ENCODE measurements at regions not wholly inside any gene's neighbourhood (a gene's known extent, or its start where the extent isn't known, plus 50 kb on each side); places are given as distances from the start of the nearest gene placed in this dataset.

- BruUV-seq (replicated peaks) = no TSS peak
- intact Hi-C loops (cut with micrococcal nuclease; ENCODE audit: unreplicated experiment) (no loop called here), in situ Hi-C loops (cut with HindIII; ENCODE audit: extremely low pct_ligation_motif_present, low pct_unique_long_range_greater_than_20kb) (no loop called here)
- ATAC-seq (no peak), DNase-seq (ENCODE audit: low spot score) (no peak), FAIRE-seq (no peak)
- ChIA-PET POLR2A (no interaction called here), CTCF (ENCODE audit: low intra/inter-chr PET ratio, low total read pairs) (no interaction called here)
- Histone ChIP-seq H3K79me2 (ENCODE audit: insufficient read depth, low read length) (no peaks in the 10 kb centered on the region), H3K27ac (ENCODE audit: extremely low read length, insufficient read depth, low read length) (no peak overlapping the region), H3K4me3 (replicated peaks in 1 of 3; ENCODE audit: insufficient read depth in 1 of 3, low read depth in 2 of 3, low read length in 3 of 3) (no peak overlapping the region), H3K4me2 (ENCODE audit: low read depth, low read length) (no peak overlapping the region), H3K36me3 (replicated peaks in 1 of 2; ENCODE audit: control insufficient read depth in 1 of 2, insufficient read depth in 2 of 2, low read length in 2 of 2) (no peaks in the 10 kb centered on the region), H4K20me1 (ENCODE audit: insufficient read depth, low read length) (no peaks in the 10 kb centered on the region), H3K9ac (ENCODE audit: insufficient read depth, low read depth, low read length) (no peak overlapping the region), H3K27me3 (ENCODE audit: control insufficient read depth in 1 of 2, insufficient read depth in 2 of 2, low read length in 2 of 2) (no peaks in the 10 kb centered on the region), H3K9me3 (ENCODE audit: low read length) (peaks cover 62% of the 10 kb centered on the region), H3K4me1 (ENCODE audit: insufficient read depth, low read length) (no peaks in the 10 kb centered on the region), H2AFZ (ENCODE audit: low read length) (no peak overlapping the region)
- 0% methylated on average over 1 of the region's 1 CpG for WGBS (ENCODE audit: low lambda C conversion rate)
- TF ChIP-seq, protein P1, sequence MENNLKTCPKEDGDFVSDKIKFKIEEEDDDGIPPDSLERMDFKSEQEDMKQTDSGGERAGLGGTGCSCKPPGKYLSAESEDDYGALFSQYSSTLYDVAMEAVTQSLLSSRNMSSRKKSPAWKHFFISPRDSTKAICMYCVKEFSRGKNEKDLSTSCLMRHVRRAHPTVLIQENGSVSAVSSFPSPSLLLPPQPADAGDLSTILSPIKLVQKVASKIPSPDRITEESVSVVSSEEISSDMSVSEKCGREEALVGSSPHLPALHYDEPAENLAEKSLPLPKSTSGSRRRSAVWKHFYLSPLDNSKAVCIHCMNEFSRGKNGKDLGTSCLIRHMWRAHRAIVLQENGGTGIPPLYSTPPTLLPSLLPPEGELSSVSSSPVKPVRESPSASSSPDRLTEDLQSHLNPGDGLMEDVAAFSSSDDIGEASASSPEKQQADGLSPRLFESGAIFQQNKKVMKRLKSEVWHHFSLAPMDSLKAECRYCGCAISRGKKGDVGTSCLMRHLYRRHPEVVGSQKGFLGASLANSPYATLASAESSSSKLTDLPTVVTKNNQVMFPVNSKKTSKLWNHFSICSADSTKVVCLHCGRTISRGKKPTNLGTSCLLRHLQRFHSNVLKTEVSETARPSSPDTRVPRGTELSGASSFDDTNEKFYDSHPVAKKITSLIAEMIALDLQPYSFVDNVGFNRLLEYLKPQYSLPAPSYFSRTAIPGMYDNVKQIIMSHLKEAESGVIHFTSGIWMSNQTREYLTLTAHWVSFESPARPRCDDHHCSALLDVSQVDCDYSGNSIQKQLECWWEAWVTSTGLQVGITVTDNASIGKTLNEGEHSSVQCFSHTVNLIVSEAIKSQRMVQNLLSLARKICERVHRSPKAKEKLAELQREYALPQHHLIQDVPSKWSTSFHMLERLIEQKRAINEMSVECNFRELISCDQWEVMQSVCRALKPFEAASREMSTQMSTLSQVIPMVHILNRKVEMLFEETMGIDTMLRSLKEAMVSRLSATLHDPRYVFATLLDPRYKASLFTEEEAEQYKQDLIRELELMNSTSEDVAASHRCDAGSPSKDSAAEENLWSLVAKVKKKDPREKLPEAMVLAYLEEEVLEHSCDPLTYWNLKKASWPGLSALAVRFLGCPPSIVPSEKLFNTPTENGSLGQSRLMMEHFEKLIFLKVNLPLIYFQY (CRISPR knock-in tag; IDR thresholded peaks at IDR 0.05; ENCODE audit: borderline replicate concordance) = no peak
- TF ChIP-seq, protein P2, sequence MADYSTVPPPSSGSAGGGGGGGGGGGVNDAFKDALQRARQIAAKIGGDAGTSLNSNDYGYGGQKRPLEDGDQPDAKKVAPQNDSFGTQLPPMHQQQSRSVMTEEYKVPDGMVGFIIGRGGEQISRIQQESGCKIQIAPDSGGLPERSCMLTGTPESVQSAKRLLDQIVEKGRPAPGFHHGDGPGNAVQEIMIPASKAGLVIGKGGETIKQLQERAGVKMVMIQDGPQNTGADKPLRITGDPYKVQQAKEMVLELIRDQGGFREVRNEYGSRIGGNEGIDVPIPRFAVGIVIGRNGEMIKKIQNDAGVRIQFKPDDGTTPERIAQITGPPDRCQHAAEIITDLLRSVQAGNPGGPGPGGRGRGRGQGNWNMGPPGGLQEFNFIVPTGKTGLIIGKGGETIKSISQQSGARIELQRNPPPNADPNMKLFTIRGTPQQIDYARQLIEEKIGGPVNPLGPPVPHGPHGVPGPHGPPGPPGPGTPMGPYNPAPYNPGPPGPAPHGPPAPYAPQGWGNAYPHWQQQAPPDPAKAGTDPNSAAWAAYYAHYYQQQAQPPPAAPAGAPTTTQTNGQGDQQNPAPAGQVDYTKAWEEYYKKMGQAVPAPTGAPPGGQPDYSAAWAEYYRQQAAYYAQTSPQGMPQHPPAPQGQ (CRISPR knock-in tag; IDR thresholded peaks at IDR 0.05; ENCODE audit: borderline replicate concordance) = no peak
- TF ChIP-seq ZXDC (CRISPR knock-in tag; IDR thresholded peaks at IDR 0.05) (no peak), DMTF1 (CRISPR knock-in tag; IDR thresholded peaks at IDR 0.05) (no peak), RBM39 (IDR thresholded peaks at IDR 0.05; ENCODE audit: low read depth, low read length, poor library complexity, severe bottlenecking) (no peak), ZNF768 (CRISPR knock-in tag; IDR thresholded peaks at IDR 0.05) (no peak)
- TF ChIP-seq, protein P3, sequence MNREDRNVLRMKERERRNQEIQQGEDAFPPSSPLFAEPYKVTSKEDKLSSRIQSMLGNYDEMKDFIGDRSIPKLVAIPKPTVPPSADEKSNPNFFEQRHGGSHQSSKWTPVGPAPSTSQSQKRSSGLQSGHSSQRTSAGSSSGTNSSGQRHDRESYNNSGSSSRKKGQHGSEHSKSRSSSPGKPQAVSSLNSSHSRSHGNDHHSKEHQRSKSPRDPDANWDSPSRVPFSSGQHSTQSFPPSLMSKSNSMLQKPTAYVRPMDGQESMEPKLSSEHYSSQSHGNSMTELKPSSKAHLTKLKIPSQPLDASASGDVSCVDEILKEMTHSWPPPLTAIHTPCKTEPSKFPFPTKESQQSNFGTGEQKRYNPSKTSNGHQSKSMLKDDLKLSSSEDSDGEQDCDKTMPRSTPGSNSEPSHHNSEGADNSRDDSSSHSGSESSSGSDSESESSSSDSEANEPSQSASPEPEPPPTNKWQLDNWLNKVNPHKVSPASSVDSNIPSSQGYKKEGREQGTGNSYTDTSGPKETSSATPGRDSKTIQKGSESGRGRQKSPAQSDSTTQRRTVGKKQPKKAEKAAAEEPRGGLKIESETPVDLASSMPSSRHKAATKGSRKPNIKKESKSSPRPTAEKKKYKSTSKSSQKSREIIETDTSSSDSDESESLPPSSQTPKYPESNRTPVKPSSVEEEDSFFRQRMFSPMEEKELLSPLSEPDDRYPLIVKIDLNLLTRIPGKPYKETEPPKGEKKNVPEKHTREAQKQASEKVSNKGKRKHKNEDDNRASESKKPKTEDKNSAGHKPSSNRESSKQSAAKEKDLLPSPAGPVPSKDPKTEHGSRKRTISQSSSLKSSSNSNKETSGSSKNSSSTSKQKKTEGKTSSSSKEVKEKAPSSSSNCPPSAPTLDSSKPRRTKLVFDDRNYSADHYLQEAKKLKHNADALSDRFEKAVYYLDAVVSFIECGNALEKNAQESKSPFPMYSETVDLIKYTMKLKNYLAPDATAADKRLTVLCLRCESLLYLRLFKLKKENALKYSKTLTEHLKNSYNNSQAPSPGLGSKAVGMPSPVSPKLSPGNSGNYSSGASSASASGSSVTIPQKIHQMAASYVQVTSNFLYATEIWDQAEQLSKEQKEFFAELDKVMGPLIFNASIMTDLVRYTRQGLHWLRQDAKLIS (CRISPR knock-in tag; IDR thresholded peaks at IDR 0.05) = no peak
Measured at GRCh38 chr15:46420990-46421389, 786.2 kb downstream of the SQOR start.
